Fibroblast of skin of abdomen (primary cell): ENCODE measurements at regions not wholly inside any gene's neighbourhood (a gene's known extent, or its start where the extent isn't known, plus 50 kb on each side); places are given as distances from the start of the nearest gene placed in this dataset.

Experiments
- DNase-seq: peaks from one replicate; pipeline ENCODE4 v3.0.0-alpha.2; 2013

GRCh38 chr12:93179792-93180191, 197.9 kb upstream of the NUDT4 start:
- no peak for DNase-seq

GRCh38 chr12:93180566-93180965, 197.2 kb upstream of the NUDT4 start:
- DNase-seq: peak; percentile 12

- peak; percentile 37 for DNase-seq
These were observed 196.2 kb upstream of the NUDT4 start for GRCh38 chr12:93181409-93181965.

- peak; percentile 43 for DNase-seq
These were observed 193.6 kb upstream of the NUDT4 start for GRCh38 chr12:93183940-93184671.

GRCh38 chr12:93184672-93185368, 192.9 kb upstream of the NUDT4 start:
- DNase-seq: no peak

- no peak for DNase-seq
These were observed 192.4 kb upstream of the NUDT4 start for GRCh38 chr12:93185369-93185741.

GRCh38 chr12:93186131-93186530, 191.6 kb upstream of the NUDT4 start:
- DNase-seq: peak; percentile 45

GRCh38 chr12:93186621-93187020, 191.1 kb upstream of the NUDT4 start:
- no peak for DNase-seq

GRCh38 chr12:93191423-93191822, 186.3 kb upstream of the NUDT4 start:
- no peak for DNase-seq

GRCh38 chr12:93191956-93192355, 185.8 kb upstream of the NUDT4 start:
- DNase-seq: peak; percentile 49

GRCh38 chr12:93192878-93193277, 184.8 kb upstream of the NUDT4 start:
- DNase-seq: no peak

GRCh38 chr12:93195511-93195910, 182.2 kb upstream of the NUDT4 start:
- no peak for DNase-seq

- peak; percentile 25 for DNase-seq
These were observed 180.6 kb upstream of the NUDT4 start for GRCh38 chr12:93197067-93197593.

GRCh38 chr12:93198086-93198485, 179.6 kb upstream of the NUDT4 start:
- peak; percentile 21 for DNase-seq

- DNase-seq: no peak
These were observed 177.9 kb upstream of the NUDT4 start for GRCh38 chr12:93199831-93200236.

- no peak for DNase-seq
These were observed 177.3 kb upstream of the NUDT4 start for GRCh38 chr12:93200291-93200917.

- no peak for DNase-seq
These were observed 175.7 kb upstream of the NUDT4 start for GRCh38 chr12:93201990-93202389.

- DNase-seq: no peak
These were observed 175.0 kb upstream of the NUDT4 start for GRCh38 chr12:93202688-93203087.

GRCh38 chr12:93203361-93203760, 174.4 kb upstream of the NUDT4 start:
- no peak for DNase-seq

- no peak for DNase-seq
These were observed 172.8 kb upstream of the NUDT4 start for GRCh38 chr12:93204896-93205295.

- DNase-seq: no peak
These were observed 172.4 kb upstream of the NUDT4 start for GRCh38 chr12:93205361-93205760.

- DNase-seq: no peak
These were observed 169.7 kb upstream of the NUDT4 start for GRCh38 chr12:93208011-93208410.
